OCI-LY7 (cell line): ENCODE measurements at regions not wholly inside any gene's neighbourhood (a gene's known extent, or its start where the extent isn't known, plus 50 kb on each side); places are given as distances from the start of the nearest gene placed in this dataset.

Experiments
- EZH2phosphoT487 ChIP-seq: fragments of 200-600 bp; sonication (generic); IDR thresholded peaks from 2 replicates; pipeline ENCODE4 v1.6.1; 2018; ENCODE audit warnings: low read depth, borderline replicate concordance, mild to moderate bottlenecking, mixed run types, antibody characterized with exemption, low read length, moderate library complexity, mixed read lengths
- TF ChIP-seq, protein P1 (sequence below): fragments of 200-600 bp; sonication (generic); conservative IDR thresholded peaks from 2 replicates; pipeline ENCODE4 v1.5.1; 2014; ENCODE audit warnings: mild to moderate bottlenecking, antibody characterized with exemption, low read length, moderate library complexity, mixed read lengths

DNA sequence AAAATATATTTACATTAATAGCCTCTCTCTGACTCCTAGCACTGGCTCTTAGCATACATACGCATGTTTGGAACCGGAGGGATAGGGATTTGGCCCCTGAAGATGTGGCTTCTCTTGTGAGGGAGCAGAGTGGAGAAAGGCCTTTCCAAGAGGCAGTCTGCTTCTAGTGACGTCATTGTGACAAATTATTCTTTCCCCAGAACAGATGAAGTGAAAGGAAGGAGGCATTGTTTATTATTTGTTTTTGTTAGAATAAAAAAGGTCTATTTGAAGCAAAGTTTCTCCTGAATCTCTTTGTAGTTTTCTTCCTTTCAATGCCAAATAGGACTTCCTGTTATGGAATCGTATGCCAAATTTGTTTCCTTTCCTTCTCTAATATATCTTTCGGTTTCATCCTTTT lies 361.6 kb downstream of the ICE1 start:
- TF ChIP-seq, protein P1, sequence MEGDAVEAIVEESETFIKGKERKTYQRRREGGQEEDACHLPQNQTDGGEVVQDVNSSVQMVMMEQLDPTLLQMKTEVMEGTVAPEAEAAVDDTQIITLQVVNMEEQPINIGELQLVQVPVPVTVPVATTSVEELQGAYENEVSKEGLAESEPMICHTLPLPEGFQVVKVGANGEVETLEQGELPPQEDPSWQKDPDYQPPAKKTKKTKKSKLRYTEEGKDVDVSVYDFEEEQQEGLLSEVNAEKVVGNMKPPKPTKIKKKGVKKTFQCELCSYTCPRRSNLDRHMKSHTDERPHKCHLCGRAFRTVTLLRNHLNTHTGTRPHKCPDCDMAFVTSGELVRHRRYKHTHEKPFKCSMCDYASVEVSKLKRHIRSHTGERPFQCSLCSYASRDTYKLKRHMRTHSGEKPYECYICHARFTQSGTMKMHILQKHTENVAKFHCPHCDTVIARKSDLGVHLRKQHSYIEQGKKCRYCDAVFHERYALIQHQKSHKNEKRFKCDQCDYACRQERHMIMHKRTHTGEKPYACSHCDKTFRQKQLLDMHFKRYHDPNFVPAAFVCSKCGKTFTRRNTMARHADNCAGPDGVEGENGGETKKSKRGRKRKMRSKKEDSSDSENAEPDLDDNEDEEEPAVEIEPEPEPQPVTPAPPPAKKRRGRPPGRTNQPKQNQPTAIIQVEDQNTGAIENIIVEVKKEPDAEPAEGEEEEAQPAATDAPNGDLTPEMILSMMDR = no peak
- no peak for TF ChIP-seq EZH2phosphoT487
